Kidney capillary endothelial cell (primary cell): ENCODE measurements at regions not wholly inside any gene's neighbourhood (a gene's known extent, or its start where the extent isn't known, plus 50 kb on each side); places are given as distances from the start of the nearest gene placed in this dataset.

Experiments used
- DNase-seq: peaks from one replicate; pipeline ENCODE4 v3.0.0-alpha.2; 2018; ENCODE audit warnings: low spot score

DNA sequence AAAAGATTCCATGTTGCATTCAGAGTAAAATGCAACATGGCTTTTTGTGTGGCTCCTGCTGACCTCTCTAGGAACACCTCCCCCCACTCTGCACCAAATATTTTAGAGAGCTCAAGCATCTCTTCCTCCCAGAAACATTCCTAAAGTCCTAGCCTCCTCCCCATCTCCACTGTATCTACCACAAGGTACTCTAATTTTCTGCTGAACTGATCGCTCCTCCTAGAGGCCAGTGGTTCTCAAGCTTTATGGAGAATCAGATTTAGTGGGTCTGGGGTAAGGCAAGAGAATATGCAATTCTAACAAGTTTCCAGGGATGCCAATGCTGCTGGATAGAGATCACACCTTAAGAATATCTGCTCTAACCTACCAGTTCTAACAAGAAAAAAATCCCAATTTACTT lies 89.5 kb upstream of the HNRNPA3 start:
- no peak for DNase-seq

DNA sequence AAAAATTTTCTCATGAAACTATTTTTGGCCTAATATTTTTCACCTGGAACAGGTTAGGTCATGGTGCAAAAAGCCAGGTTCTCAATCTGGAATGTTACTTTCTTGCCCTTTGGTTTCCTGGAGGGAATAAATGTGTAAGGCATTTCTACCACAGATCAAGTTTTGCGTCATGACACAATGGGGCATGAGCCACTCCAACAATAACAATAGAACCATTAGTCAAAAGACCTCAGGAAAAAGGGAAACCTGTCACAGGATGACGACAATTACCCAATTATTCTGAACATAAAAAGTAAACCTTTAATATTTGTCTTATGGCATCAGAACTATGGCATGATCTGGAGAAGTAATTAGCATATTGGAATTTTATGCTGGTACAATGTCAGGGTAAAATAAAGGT lies 88.2 kb upstream of the HNRNPA3 start:
- DNase-seq = peak; percentile 62

DNA sequence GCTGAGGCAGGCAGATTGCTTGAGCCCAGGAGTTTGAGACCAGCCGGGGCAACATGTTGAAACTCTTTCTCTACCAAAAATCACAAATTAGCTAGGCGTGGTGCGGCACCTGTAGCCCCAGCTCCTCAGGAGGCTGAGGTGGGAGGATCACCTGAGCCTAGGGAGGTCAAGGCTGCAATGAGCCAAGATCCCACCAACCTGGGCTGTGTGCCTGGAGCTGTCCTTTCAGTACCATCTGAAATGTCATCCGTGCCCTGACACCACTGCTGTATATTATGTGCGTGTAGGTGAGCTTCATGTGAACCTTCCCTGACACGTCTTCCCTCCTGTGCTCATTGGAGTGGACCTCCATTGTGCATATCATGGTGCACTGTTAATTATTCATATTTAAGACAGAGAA lies 84.8 kb upstream of the HNRNPA3 start:
- no peak for DNase-seq

DNA sequence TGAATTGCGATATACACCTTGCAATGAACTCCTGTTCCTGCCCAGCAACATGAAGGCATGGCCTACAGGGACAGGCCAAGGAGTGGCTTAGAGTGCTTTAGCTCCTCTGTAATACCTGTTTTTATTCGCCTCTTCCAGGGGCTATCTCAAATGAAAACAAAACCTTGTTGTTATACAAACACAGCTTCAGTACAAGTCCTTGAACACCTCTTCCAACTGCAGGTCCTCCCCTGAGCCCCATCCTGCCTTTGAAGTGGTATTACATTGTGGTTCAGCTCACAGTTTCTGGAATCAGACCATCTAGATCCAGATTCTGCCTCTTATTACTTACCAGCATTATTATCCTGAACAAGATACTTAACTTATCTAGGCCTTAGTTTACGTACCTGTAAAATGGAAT lies 83.0 kb upstream of the HNRNPA3 start:
- DNase-seq = no peak

DNA sequence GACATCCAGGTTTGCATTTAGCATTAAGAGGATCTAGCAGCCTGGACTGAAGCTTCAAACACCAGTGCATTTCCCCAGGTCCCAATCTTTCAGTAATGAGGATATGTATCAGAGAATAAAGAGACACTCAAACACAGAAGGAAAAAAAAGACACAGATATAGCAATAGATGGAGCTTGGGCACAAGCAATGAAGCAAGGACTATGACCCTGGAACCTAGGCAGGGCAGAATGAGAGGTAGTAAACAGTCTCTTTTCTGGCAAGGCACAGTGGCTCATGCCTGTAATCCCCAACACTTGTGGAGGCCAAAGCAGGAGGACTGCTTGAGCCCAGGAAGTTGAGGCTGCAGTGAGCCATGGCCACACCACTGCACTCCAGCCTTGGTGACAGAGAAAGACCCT lies 80.7 kb upstream of the HNRNPA3 start:
- DNase-seq = no peak

DNA sequence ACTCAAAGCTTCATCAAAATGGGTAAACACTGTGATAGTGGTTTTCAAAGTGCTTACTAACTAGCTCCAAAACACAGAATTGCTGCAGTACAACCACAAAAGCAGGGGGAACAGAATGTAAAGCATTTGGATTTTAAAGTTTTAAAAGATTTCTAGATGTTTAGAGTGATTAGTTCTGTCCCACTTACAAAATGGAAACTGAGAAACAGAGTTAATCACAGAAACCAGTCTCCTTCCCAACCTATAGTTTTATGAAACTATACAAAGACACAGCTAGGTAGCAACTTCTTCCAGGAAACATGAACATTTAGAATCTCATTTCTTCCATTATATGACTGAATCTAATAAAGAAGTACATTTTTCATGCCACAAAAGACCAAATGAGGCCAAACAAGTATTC lies 73.8 kb upstream of the HNRNPA3 start:
- DNase-seq = no peak

DNA sequence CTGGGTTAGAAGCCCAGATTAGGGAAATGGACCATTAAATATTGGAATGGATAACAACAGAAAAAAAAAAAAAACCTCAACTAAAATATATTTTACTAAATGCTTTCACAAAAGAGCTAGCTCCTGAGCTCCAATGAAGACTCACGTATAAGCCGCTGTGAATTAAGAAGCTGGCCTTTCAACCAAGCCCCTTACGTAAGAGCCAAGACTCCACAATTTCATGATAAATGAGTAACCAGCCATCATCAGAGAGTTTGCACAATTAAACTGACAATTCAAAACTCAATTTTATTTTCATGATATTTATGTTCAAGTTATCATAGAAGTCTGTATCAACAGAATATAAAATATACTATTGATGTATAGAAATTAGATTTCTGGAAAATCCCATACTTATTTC lies 70.7 kb upstream of the HNRNPA3 start:
- DNase-seq = no peak

DNA sequence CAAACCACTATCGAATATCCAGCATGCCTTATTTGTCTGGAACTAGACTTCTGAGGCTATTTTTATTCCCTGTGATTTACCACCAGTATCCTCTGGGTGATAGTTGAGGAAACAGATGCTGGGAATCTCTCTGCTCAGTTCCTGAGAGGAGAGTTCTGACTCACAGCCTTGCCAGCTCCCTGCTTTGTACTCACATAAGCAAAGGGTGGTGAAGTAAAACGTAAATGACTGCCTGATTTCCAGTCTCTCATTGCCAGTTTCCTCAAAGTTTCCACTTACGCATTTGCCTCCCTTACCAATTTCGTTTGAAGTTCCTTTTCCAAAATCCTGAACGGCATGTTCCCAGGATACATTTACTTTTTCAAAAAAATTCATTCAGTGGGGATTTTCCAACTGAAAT lies 69.2 kb upstream of the HNRNPA3 start:
- DNase-seq = peak; percentile 94

DNA sequence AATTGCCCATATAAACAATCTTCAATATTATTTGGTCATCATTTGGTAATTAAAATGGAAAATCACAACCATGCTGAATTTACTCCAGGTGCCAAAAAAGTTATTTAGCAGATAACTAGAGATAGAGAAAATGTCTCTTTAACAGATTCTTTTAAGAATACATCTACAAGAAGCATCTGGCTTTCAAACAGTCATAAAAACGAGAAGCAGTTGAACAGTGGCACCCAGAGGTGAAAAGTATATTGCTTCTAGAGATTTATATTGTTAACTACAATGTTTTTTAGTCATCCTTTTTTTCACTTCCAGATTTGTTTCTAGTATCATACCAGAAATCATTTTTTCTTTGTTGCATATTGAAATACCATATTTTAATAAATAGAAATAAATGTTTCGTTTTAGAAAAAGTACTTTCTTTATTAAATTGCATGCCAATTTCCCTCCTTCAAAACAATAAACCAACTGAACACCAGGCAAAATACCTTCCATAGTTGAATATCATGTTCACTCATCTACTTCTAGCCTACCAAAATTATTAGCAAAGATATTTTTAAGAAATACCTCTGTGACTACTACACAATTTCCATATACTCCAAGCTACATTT lies 65.4 kb upstream of the HNRNPA3 start:
- peak; percentile 79 for DNase-seq

DNA sequence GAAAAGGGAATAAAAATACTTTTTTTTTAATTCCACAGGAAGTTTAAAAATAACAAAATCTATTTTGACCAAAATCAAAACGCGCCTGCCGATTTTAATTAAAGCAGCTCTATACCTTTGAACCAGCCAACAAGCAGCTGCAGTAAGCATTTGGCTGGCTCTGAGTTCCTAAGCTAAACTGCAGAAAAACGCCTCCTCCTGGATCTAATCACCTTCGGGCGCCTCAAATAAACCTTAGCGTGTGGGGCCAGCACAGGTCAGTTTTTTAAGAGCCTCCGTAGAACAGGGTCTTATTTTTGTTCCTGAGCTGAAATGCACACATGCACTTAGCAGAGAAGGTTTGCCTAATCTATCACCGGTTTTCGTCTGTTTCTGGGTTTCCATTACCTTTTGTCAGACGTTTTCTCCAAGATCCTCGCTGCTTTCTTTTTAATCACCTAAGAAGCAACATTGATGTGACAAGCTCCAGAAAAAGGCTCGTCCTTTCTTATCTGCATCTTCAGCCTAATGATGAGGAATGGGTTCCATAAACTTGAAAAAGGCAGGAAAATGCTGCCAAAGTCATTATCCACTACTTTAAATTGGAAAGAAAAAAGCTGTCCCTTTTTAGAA lies 64.7 kb upstream of the HNRNPA3 start:
- no peak for DNase-seq

DNA sequence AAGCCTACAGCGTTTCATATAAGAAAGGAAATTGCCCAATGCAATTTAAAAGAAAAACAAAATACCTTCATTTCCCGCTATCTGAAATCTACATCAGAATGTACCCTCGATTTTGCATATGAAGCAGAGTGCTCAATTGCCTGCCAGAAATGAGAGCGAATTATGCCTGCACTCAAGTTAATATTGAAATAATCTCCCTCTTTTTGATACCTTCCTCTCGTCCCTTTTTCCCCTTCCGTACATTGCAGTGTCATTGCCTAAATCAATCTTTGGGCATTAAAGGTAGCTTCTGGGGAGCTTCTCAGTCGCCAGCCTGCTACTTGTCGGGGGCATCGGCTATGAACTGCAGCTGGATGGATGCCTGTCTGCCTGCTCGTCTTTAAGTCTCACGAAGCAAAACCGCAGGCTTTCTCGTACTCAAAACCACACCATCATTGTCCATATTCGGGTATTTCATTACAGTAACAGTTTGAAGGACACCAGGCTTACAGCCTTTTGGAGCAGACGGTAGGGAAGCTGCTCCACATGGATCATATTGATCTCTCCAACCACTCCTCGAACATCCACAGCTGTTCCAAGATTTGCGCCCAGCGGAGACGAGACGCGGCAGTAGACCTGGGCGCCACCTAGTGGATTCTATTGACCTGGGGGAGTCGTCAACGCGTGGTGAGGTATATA lies 64.0 kb upstream of the HNRNPA3 start:
- peak; percentile 79 for DNase-seq

DNA sequence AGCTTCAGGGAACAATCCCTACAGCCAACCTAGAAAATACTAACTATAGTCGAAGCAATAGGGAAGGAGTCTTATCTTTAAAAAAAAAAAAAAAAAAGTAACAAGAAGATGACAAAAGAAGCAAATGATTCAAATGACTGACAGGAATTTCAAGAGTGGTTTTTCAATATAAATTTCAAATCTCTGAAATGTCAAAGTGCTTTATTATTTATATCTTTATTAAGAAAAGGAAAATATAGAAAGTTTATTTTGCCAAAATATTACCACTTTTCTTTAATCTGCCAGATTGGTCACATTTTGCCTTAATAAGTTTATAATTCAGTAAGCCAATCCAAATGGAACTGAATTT lies 63.5 kb upstream of the HNRNPA3 start:
- no peak for DNase-seq

DNA sequence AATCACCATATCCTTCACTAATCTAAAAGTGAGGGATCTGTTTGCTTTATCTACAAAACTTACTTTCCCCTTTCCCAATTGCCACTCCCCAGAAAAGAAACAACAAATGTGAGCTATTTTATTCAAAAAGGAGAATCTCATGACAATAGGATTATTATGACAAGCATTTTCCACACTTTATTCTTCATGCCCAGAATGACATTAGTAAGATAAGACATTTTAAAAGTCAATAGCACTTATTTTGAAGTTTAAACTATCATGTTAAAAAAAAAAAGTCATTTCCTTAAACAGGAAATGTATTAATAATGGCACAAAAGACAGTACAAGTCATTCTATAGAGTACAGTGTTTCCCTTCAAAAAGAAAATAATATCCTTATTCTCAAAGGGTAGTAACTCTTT lies 58.8 kb upstream of the HNRNPA3 start:
- DNase-seq = no peak

DNA sequence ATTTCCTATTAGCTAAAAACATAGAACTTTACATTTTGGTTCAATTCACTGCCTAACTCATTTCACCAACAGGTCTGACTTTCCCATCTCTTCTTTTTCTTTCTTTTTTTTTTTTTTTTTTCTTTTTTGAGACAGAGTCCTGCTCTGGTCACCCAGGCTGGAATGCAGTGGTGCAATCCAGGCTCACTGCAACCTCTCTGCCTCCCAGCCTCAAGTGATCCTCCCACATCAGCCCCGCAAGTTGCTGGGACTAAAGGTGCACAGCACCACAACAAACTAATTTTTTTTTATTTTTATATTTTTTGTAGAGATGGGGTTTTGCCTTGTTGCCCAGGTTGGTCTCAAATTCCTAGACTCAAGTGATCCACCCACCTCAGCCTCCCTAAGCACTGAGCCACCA lies 57.8 kb upstream of the HNRNPA3 start:
- no peak for DNase-seq

DNA sequence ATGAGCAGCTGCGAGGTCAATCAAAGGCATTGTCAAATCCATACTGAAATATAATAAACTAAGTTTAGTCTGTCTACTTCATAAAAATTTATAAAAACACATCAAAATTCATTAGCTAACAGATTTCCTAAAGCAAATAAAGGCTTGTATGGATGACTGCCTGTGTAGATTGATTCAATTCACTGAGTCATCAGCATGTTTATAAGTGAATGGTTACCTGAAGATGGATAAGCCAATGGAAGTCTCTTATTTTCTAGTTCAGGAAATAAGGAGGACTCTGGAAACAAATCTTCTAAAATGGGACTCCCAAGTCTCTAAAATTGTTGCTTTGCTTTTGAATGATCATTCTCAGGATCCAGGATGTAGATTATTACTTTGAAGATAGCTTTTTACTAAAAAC lies 57.0 kb upstream of the HNRNPA3 start:
- DNase-seq = no peak

DNA sequence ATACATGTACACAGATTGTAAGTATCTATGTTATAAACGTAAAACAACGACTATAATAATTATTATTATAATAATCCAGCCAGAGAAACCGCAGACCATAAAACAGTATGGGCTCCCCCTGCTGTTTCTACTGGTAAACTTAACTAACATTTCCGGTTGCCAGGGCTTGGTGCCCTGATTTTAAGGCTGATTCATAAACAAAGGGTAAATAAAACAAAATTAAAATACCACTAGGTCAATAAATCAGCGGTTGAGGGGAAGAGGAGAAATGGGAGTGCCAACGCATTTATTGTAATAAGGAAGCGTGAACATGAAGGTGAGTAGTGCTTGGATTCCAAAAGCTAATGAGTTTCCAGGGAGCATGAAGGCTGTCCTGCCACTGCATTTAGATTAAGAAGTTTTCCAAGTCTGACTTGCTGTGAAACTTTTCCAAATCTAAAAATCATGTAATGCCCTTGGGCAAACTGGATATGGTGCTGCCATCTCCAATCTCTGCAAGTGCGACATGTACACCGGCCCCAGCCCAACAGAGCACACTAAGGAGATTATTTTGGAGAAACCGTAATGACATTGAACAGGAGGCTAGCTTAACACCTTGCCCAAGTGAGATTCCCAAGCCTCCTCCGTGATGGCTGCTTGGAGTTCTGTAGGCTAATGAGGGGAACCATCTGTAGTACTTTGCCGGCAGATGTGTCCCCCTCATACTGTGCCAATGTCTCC lies 50.7 kb upstream of the HNRNPA3 start:
- DNase-seq = no peak
